Astrocyte of the hippocampus (primary cell): ENCODE measurements at regions not wholly inside any gene's neighbourhood (a gene's known extent, or its start where the extent isn't known, plus 50 kb on each side); places are given as distances from the start of the nearest gene placed in this dataset.
"Not testable (repeated sequence)": the region's sequence is repeated elsewhere in the genome, so short reads cannot be mapped to it uniquely, and the experiment has no call there.

Experiments
- DNase-seq: peaks from one replicate; pipeline ENCODE4 v3.0.0; 2011; ENCODE audit warnings: low read depth, low spot score

GRCh38 chr4:132351606-132352005 is 797.5 kb upstream of the PCDH10 start:
- DNase-seq, result not testable (repeated sequence)

GRCh38 chr4:132382243-132382642 is 766.9 kb upstream of the PCDH10 start:
- no peak for DNase-seq

- DNase-seq, result no peak
Observed at GRCh38 chr4:132383571-132384199, 765.4 kb upstream of the PCDH10 start.

GRCh38 chr4:132384709-132385108 is 764.4 kb upstream of the PCDH10 start:
- no peak for DNase-seq

GRCh38 chr4:132386130-132386529 is 763.0 kb upstream of the PCDH10 start:
- DNase-seq, result no peak

GRCh38 chr4:132387060-132387459 is 762.0 kb upstream of the PCDH10 start:
- no peak for DNase-seq

- DNase-seq, result no peak
Observed at GRCh38 chr4:132395561-132395960, 753.5 kb upstream of the PCDH10 start.

- DNase-seq, result peak; percentile 18
Observed at GRCh38 chr4:132396636-132397035, 752.5 kb upstream of the PCDH10 start.

- no peak for DNase-seq
Observed at GRCh38 chr4:132417220-132417619, 731.9 kb upstream of the PCDH10 start.

GRCh38 chr4:132427125-132427524 is 722.0 kb upstream of the PCDH10 start:
- no peak for DNase-seq

GRCh38 chr4:132437117-132437516 is 712.0 kb upstream of the PCDH10 start:
- no peak for DNase-seq

GRCh38 chr4:132445386-132445785 is 703.7 kb upstream of the PCDH10 start:
- DNase-seq, result no peak

GRCh38 chr4:132457987-132458386 is 691.1 kb upstream of the PCDH10 start:
- DNase-seq, result not testable (repeated sequence)

GRCh38 chr4:132479543-132479942 is 669.6 kb upstream of the PCDH10 start:
- DNase-seq, result no peak

- DNase-seq, result no peak
Observed at GRCh38 chr4:132488555-132488954, 660.5 kb upstream of the PCDH10 start.

- no peak for DNase-seq
Observed at GRCh38 chr4:132493476-132493875, 655.6 kb upstream of the PCDH10 start.

- not testable (repeated sequence) for DNase-seq
Observed at GRCh38 chr4:132495267-132495812, 653.8 kb upstream of the PCDH10 start.

- DNase-seq, result no peak
Observed at GRCh38 chr4:132498215-132498614, 650.9 kb upstream of the PCDH10 start.

GRCh38 chr4:132502096-132502552 is 647.0 kb upstream of the PCDH10 start:
- DNase-seq, result no peak

GRCh38 chr4:132504438-132504837 is 644.7 kb upstream of the PCDH10 start:
- peak; percentile 28 for DNase-seq

GRCh38 chr4:132506568-132506967 is 642.5 kb upstream of the PCDH10 start:
- DNase-seq, result no peak

GRCh38 chr4:132513491-132513890 is 635.6 kb upstream of the PCDH10 start:
- peak; percentile 8 for DNase-seq

GRCh38 chr4:132526652-132527051 is 622.4 kb upstream of the PCDH10 start:
- no peak for DNase-seq

GRCh38 chr4:132527817-132528216 is 621.3 kb upstream of the PCDH10 start:
- no peak for DNase-seq
